ENCODE measurements at regions not wholly inside any gene's neighbourhood (a gene's known extent, or its start where the extent isn't known, plus 50 kb on each side); places are given as distances from the start of the nearest gene placed in this dataset.
"Not testable (repeated sequence)": the region's sequence is repeated elsewhere in the genome, so short reads cannot be mapped to it uniquely, and the experiment has no call there.

GRCh38 chr2:88920399-88920798 is 228.9 kb downstream of the RPIA start:
- not testable (repeated sequence) for DNase-seq (ENCODE audit: low read depth in 1 of 2, low spot score in 1 of 2)

GRCh38 chr2:88924533-88924932 is 233.1 kb downstream of the RPIA start:
- DNase-seq (ENCODE audit: low read depth in 1 of 2, low spot score in 1 of 2) = no peak

GRCh38 chr2:88925770-88926462 is 234.4 kb downstream of the RPIA start:
- no peak for DNase-seq (ENCODE audit: low read depth in 1 of 2, low spot score in 1 of 2)

GRCh38 chr2:88927128-88927527 is 235.7 kb downstream of the RPIA start:
- no peak for DNase-seq (ENCODE audit: low read depth in 1 of 2, low spot score in 1 of 2)

GRCh38 chr2:88930659-88931058 is 239.2 kb downstream of the RPIA start:
- no peak for DNase-seq (ENCODE audit: low read depth in 1 of 2, low spot score in 1 of 2)

GRCh38 chr2:88932686-88933085 is 241.2 kb downstream of the RPIA start:
- no peak for DNase-seq (ENCODE audit: low read depth in 1 of 2, low spot score in 1 of 2)

GRCh38 chr2:88933091-88933490 is 241.6 kb downstream of the RPIA start:
- DNase-seq (ENCODE audit: low read depth in 1 of 2, low spot score in 1 of 2) = no peak

- no peak for DNase-seq (ENCODE audit: low read depth in 1 of 2, low spot score in 1 of 2)
Observed at GRCh38 chr2:88933980-88934379, 242.5 kb downstream of the RPIA start.

GRCh38 chr2:88941178-88941577 is 249.7 kb downstream of the RPIA start:
- DNase-seq (ENCODE audit: low read depth in 1 of 2, low spot score in 1 of 2) = not testable (repeated sequence)

- DNase-seq (ENCODE audit: low read depth in 1 of 2, low spot score in 1 of 2) = no peak
Observed at GRCh38 chr2:88942798-88943197, 251.3 kb downstream of the RPIA start.

- DNase-seq (ENCODE audit: low read depth in 1 of 2, low spot score in 1 of 2) = no peak
Observed at GRCh38 chr2:88949336-88949735, 257.9 kb downstream of the RPIA start.

- DNase-seq (ENCODE audit: low read depth in 1 of 2, low spot score in 1 of 2) = no peak
Observed at GRCh38 chr2:88950010-88950409, 258.5 kb downstream of the RPIA start.

- no peak for DNase-seq (ENCODE audit: low read depth in 1 of 2, low spot score in 1 of 2)
Observed at GRCh38 chr2:88955607-88956006, 264.1 kb downstream of the RPIA start.

GRCh38 chr2:88959480-88960204 is 268.2 kb downstream of the RPIA start:
- DNase-seq (ENCODE audit: low read depth in 1 of 2, low spot score in 1 of 2) = no peak

GRCh38 chr2:88961323-88961722 is 269.9 kb downstream of the RPIA start:
- DNase-seq (ENCODE audit: low read depth in 1 of 2, low spot score in 1 of 2) = not testable (repeated sequence)

- DNase-seq (ENCODE audit: low read depth in 1 of 2, low spot score in 1 of 2) = no peak
Observed at GRCh38 chr2:88967844-88968243, 276.4 kb downstream of the RPIA start.

- not testable (repeated sequence) for DNase-seq (ENCODE audit: low read depth in 1 of 2, low spot score in 1 of 2)
Observed at GRCh38 chr2:88978011-88978410, 286.5 kb downstream of the RPIA start.

- DNase-seq (ENCODE audit: low read depth in 1 of 2, low spot score in 1 of 2) = not testable (repeated sequence)
Observed at GRCh38 chr2:88978446-88978845, 287.0 kb downstream of the RPIA start.

GRCh38 chr2:88984079-88984478 is 292.6 kb downstream of the RPIA start:
- DNase-seq (ENCODE audit: low read depth in 1 of 2, low spot score in 1 of 2) = not testable (repeated sequence)

GRCh38 chr2:88986721-88987330 is 295.4 kb downstream of the RPIA start:
- not testable (repeated sequence) for DNase-seq (ENCODE audit: low read depth in 1 of 2, low spot score in 1 of 2)

- not testable (repeated sequence) for DNase-seq (ENCODE audit: low read depth in 1 of 2, low spot score in 1 of 2)
Observed at GRCh38 chr2:88988617-88989016, 297.1 kb downstream of the RPIA start.

- DNase-seq (ENCODE audit: low read depth in 1 of 2, low spot score in 1 of 2) = not testable (repeated sequence)
Observed at GRCh38 chr2:88992819-88993218, 301.3 kb downstream of the RPIA start.
